T47D (cell line): ENCODE measurements at regions not wholly inside any gene's neighbourhood (a gene's known extent, or its start where the extent isn't known, plus 50 kb on each side); places are given as distances from the start of the nearest gene placed in this dataset.

ENCODE experiments used
- DNase-seq, 2 experiments: peaks; one replicate each; pipeline versions ENCODE4 v3.0.0 to v3.0.0-alpha.2; 2011 to 2012; ENCODE audit warnings: low read depth in 1 of 2, low spot score in 1 of 2
- JUND ChIP-seq: IDR thresholded peaks from 2 replicates; pipeline ENCODE4 v1.6.1; 2012; ENCODE audit warnings: low read depth
- in situ Hi-C: cut with HindIII; loops from 2 replicates; pipeline ENCODE4 v1.10.0; 2016; ENCODE audit warnings: low sequenced_read_pairs, low pct_unique_long_range_greater_than_20kb

DNA sequence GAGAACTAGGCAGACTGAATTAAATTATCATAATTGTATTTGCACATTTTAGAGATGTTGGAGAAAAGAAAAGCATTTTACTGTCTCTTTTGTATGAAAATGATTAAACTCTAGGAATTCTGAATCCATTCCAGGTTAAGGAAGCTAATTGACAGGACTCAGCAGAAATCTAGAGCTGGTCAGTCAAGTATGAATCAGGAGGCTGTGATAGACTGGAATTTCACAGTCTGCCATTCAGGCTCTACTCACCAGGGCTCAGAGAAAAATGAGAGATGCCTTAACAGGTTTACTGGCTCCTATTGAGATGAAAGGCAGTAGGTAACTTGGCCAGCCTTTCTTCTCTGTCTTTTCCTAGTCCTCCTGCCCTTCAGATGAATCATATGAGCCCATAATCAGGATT, 693.9 kb upstream of the CHORDC1 start:
- DNase-seq = peak in 1 of 2 experiments; percentile 13
- in situ Hi-C loops = no loop called here
- TF ChIP-seq JUND = no peak

DNA sequence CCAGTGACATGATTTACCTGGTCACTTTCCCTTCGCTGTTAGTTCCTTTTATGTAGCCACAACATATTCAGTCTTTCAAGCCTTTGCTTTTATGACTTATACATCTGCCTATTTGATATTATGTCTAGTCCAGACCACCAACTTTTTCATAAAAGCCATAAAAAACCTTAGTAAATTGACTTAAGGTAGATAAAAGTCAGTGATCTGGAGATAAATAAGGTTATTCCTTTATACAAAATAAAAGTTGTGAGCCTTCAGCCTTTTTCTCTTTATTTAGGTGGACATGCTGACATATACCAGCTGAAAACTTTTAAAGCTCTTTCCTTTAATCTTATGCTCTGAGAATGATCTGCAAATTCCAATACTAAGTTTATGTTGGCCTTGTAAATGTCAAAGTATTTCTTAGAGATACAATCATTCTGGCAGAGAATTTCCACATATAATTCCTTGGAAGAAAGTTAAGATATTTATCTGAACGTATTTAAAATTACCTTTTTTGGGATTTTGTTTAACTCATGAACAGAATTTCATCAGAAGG, 690.4 kb upstream of the CHORDC1 start:
- in situ Hi-C loops = no loop called here
- peak; percentile 99 for TF ChIP-seq JUND
- DNase-seq = peak; percentile 18 to 96

DNA sequence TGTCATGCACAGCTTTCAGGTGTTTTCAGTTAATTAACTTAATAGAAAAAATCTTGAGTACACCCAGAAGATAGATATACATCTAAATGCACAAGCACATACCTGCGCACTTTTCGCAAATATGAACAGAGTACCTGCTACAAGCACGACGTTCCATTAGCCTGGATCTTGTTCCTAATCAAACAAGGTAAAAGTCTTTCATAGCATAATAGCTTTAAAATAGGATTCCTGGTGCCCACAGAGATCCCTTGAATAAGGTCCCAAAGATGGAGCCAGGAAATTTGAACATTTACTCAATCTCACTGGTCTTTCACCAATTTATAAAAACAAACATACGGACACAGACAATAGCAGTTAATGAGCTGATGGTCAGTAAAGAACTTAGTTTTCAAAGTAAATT, 689.8 kb upstream of the CHORDC1 start:
- DNase-seq = peak; percentile 8 to 93
- TF ChIP-seq JUND = peak; percentile 83
- in situ Hi-C loops = no loop called here

DNA sequence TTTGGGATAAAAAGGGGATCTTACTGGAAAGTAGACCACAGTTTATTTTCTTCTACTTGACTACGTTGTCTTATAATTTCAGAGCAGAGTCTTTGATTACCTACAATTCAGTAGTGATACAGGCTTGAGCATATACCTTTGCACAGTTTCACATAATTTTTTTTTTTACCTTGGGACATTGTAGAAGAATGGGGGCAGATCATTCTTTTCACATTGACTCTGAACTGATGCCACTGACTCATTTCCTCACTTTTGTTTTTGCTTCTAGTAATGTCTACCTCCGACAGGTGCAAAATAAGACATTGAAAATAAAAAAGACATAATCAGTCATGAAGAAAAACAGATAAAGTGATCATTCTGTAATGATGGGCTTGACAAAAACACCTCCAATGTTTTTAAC, 688.3 kb upstream of the CHORDC1 start:
- TF ChIP-seq JUND = no peak
- in situ Hi-C loops = no loop called here
- no peak for DNase-seq

DNA sequence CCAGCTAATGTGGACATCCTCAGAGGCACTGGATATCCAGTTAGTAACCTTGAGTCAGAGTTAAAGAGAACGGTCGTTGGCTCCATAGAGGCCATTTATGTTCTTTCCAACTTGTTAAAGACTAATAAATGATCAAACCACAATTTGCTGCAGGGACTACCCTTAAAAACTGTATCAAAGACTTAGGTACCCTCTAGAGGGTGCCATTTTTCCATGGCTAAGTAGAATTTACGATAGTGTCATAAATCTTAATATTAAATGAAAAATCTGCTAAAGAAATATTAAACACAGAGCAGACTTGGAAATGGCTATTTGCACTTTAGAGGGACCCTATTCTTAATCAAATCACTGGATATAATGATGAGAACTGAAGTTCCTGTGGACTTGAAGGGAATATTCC, 685.2 kb upstream of the CHORDC1 start:
- no peak for DNase-seq
- in situ Hi-C loops = no loop called here

DNA sequence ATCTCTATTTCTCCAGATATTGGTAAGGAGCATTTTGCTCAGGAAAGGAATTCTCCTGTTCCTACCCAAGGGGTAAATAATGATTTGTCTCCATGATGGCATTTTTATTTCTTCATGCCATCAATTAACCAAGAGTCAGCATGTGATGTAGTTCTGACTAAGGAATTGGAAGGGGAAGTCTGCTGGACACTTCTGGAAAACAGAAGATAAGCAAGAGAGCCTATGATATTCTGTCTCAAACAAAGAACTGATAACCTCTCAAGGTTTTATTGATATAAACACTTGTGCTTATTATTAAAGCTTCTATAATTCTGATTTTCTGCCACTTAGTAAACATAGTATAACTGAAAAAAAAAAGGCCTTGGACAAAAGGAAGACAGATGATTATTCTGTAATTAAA, 673.0 kb upstream of the CHORDC1 start:
- in situ Hi-C loops = no loop called here
- DNase-seq = no peak
- TF ChIP-seq JUND = no peak

More for the DNA sequence above, 685.2 kb upstream of the CHORDC1 start:
- TF ChIP-seq JUND = no peak

DNA sequence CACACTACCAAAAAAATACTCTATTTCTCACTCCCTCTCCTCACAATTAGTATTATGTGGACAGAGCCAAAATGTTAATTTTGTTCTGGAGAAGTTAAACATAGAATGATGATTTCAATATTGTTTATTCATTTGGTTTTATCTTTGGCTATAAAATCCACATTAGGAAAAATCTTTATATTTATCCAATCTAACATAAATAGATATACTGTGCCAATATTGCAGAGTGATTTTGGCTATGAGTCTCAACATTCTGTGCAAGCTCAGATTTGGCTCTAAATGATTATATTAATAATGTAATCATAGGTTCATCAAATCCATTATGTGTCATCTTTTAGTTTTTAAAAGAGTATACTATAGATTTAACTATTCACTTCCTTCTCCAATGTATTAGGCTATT, 667.5 kb upstream of the CHORDC1 start:
- in situ Hi-C loops = no loop called here
- TF ChIP-seq JUND = peak; percentile 90
- DNase-seq = no peak

DNA sequence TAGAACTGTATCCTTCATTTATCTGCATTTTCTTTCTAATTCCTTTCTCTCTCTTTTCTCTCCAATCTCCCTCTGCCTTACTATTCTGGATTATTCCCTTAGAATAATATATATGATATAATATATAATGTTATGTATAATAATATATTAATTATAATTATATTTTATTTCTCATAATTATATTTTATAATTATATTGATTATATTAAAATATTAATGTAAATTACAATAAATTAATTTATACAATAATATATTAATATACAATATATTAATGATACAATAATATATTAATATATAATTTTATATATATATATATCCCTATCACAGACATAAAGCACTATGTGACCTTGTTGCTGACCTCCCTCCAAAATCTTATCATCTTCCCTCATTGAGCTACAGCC, 661.3 kb upstream of the CHORDC1 start:
- no peak for DNase-seq
- in situ Hi-C loops = no loop called here
- no peak for TF ChIP-seq JUND

DNA sequence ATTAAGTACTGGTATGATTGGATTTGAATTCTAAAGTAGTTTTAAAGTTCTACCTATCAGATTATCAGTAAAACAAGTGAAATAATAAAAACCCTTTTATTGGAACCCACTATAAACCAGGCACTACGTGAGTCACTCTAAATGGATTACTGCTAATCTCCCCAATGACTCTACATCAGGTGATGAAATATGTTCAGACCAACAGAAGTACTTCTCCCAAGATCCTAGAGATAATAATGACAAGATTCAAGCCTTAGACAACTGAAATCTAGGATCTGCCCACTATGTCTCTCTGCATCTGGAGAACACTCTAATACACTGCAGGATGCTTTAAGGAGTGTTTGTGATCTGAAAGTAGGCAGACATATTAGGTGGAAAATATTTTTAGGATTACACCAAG, 652.1 kb upstream of the CHORDC1 start:
- in situ Hi-C loops = no loop called here
- no peak for DNase-seq
- no peak for TF ChIP-seq JUND

DNA sequence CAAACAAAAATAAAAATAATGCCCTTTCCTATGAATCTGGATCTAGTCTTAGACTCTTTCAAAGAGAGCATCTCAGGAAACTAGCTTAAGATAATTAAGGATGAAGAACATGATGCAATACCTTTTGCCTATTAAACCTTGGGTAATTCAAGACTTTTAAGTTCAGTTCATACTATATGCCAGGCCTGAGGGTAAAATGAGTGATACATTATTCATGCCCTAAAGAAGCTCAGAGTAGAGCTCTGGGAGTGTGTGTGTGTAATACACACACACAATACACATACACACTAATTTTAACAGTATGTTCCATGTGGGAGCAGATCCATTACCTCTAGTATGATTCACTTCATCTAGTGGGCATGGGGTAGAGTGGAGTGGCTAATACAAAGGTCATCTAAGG, 651.4 kb upstream of the CHORDC1 start:
- in situ Hi-C loops = no loop called here
- no peak for DNase-seq
- TF ChIP-seq JUND = no peak

DNA sequence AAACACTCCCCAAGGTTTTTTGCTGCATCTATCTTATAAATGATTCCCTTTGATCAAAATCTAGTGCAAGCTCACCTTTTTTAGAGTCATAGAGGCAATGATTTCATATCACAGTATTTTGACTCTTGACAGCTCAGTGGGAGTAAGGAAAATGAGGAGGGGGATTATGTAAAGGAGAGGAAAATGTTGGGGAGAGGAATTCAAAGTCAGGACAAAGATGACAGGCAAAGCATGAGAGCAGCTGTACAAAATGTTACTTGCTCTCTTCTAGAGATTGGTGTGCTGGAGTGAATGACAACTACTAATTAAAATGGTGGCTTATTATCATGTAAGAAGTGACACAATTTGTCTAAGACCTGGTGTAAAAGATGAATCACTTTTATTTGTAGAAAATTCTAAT, 644.6 kb upstream of the CHORDC1 start:
- TF ChIP-seq JUND = no peak
- in situ Hi-C loops = no loop called here
- DNase-seq = no peak

DNA sequence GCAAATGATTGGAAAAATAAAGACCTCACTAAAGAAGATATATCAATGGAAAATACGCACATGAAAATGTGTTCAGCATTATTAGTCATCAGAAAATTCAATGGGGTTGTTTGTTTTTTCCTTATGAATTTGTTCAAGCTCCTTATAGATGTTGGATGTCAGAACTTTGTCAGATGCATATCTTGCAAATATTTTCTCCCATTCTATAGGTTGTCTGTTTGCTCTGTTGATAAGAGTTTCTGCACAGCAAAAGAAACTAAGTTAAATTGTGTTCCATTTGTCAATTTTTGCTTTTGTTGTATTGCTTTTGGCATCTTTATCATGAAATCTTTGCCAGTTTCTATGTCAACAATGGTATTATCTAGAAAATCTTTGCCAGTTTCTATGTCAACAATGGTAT, 633.9 kb upstream of the CHORDC1 start:
- TF ChIP-seq JUND = peak; percentile 59; the same call in 1 of the 2 replicates
- in situ Hi-C loops = no loop called here
- DNase-seq = peak in 1 of 2 experiments; percentile 59

DNA sequence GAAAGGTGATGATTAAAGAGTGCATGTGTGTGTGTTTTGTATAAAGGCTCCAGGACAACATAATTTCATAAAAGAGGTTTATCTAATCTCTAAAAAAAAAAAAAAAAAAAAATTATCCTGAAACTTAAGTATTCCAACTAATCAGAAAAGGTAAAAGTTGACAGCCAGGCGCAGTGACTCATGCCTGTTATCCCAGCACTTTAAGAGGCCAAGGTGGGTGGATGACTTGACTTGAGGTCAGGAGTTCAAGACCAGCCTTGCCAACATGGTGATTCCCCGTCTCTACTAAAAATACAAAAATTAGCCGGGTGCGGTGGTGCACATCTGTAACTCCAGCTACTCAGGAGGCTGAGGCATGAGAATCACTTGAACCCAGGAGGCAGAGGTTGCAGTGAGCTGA, 632.7 kb upstream of the CHORDC1 start:
- 0 out of 2 replicates have a peak, but pooled peaks have one; percentile 7 for TF ChIP-seq JUND

DNA sequence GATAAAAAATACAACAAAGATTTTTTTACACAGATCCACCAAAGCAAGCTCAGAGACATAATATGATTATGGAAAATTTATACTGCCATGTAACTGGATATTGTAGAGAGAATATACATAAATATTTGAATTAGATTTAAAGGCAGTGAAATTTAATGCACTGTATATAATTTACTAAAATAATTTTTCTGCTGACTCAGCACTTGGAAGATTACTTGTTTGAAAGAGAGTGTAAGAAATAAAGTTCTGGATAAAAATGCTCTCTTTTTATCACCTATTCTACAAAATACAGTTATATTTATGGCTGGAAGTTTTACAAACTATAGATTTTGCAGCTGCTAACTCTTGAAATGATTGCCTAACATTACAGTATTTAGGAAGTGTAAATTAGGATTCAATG, 628.3 kb upstream of the CHORDC1 start:
- DNase-seq = no peak
- TF ChIP-seq JUND = no peak
- in situ Hi-C loops = no loop called here

More for the DNA sequence above, 632.7 kb upstream of the CHORDC1 start:
- in situ Hi-C loops = no loop called here
- no peak for DNase-seq
